Astrocyte of the spinal cord (primary cell): ENCODE measurements at regions not wholly inside any gene's neighbourhood (a gene's known extent, or its start where the extent isn't known, plus 50 kb on each side); places are given as distances from the start of the nearest gene placed in this dataset.

Source experiments
- DNase-seq: peaks from one replicate; pipeline ENCODE4 v3.0.0; 2011; ENCODE audit warnings: low read depth, low spot score
- H3K4me3 ChIP-seq: 2 replicates; pipeline ENCODE4 v1.5.1; 2011; ENCODE audit warnings: low read depth, mild to moderate bottlenecking, low read length, moderate library complexity
- CTCF ChIP-seq: IDR thresholded peaks from 2 replicates; pipeline ENCODE4 v1.5.1; 2012; ENCODE audit warnings: low read depth, mild to moderate bottlenecking, low read length, inconsistent platforms
- in situ Hi-C: cut with HindIII; loops from 2 replicates; pipeline ENCODE4 v1.10.0; 2017; ENCODE audit warnings: low sequenced_read_pairs

- TF ChIP-seq CTCF = no peak
- no peak overlapping the region for H3K4me3 ChIP-seq
- in situ Hi-C loops = no loop called here
- no peak for DNase-seq
Measured at GRCh38 chr16:50889276-50889675, 147.4 kb downstream of the CYLD start.

- no peak overlapping the region for H3K4me3 ChIP-seq
- in situ Hi-C loops = no loop called here
- no peak for TF ChIP-seq CTCF
- DNase-seq = no peak
Measured at GRCh38 chr16:50888486-50889261, 146.8 kb downstream of the CYLD start.

- in situ Hi-C loops = no loop called here
- H3K4me3 ChIP-seq = no peak overlapping the region
- no peak for TF ChIP-seq CTCF
- no peak for DNase-seq
Measured at GRCh38 chr16:50887500-50888298, 145.8 kb downstream of the CYLD start.

- TF ChIP-seq CTCF = peak; percentile 40
- H3K4me3 ChIP-seq = no peak overlapping the region
- no peak for DNase-seq
- in situ Hi-C loops = no loop called here
Measured at GRCh38 chr16:50884066-50884860, 142.4 kb downstream of the CYLD start.

GRCh38 chr16:50881956-50882355, 140.1 kb downstream of the CYLD start:
- TF ChIP-seq CTCF = no peak
- in situ Hi-C loops = no loop called here
- no peak overlapping the region for H3K4me3 ChIP-seq
- DNase-seq = no peak

- DNase-seq = no peak
- TF ChIP-seq CTCF = no peak
- no peak overlapping the region for H3K4me3 ChIP-seq
- in situ Hi-C loops = no loop called here
Measured at GRCh38 chr16:50881331-50881830, 139.5 kb downstream of the CYLD start.
